B cell (primary cell): ENCODE measurements at regions not wholly inside any gene's neighbourhood (a gene's known extent, or its start where the extent isn't known, plus 50 kb on each side); places are given as distances from the start of the nearest gene placed in this dataset.
"Not testable (repeated sequence)": the region's sequence is repeated elsewhere in the genome, so short reads cannot be mapped to it uniquely, and the experiment has no call there.

Experiments used
- EZH2 ChIP-seq: IDR thresholded peaks from 2 replicates; pipeline ENCODE4 v1.6.1; 2012; ENCODE audit warnings: borderline replicate concordance, low read depth, mild to moderate bottlenecking, moderate library complexity, low read length; ENCODE audit not compliant: insufficient read depth, poor library complexity, severe bottlenecking
- TF ChIP-seq, protein P1 (sequence below): fragments of 200-600 bp; IDR thresholded peaks from one replicate; pipeline ENCODE4 v1.8.0; 2022; ENCODE audit warnings: antibody characterized with exemption, mild to moderate bottlenecking

DNA sequence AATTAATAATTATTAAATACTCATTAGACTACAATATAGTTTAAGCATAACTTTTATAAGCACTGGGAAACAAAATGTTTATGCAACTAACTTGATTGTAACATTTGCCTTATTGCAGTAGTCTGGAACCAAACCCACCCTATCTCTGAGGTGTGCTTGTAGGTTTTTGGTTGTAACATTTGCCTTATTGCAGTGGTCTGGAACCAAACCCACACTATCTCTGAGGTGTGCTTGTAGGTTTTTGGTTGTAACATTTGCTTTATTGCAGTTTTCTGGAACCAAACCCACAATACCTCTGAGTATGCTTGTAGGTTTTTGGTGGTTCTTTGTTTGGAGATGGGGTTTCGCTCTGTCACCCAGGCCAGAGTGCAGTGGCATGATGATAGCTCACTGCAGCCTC lies 1376.4 kb upstream of the DEFB115 start:
- TF ChIP-seq, protein P1, sequence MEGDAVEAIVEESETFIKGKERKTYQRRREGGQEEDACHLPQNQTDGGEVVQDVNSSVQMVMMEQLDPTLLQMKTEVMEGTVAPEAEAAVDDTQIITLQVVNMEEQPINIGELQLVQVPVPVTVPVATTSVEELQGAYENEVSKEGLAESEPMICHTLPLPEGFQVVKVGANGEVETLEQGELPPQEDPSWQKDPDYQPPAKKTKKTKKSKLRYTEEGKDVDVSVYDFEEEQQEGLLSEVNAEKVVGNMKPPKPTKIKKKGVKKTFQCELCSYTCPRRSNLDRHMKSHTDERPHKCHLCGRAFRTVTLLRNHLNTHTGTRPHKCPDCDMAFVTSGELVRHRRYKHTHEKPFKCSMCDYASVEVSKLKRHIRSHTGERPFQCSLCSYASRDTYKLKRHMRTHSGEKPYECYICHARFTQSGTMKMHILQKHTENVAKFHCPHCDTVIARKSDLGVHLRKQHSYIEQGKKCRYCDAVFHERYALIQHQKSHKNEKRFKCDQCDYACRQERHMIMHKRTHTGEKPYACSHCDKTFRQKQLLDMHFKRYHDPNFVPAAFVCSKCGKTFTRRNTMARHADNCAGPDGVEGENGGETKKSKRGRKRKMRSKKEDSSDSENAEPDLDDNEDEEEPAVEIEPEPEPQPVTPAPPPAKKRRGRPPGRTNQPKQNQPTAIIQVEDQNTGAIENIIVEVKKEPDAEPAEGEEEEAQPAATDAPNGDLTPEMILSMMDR: not testable (repeated sequence)
- not testable (repeated sequence) for TF ChIP-seq EZH2
